K562 (cell line): ENCODE measurements at regions not wholly inside any gene's neighbourhood (a gene's known extent, or its start where the extent isn't known, plus 50 kb on each side); places are given as distances from the start of the nearest gene placed in this dataset.

Experiments
- ATAC-seq: fragments of 200-7000 bp; cut with Tn5 transposase; 3 replicates; pipeline ENCODE4 v1.9.1; 2020; ENCODE audit warnings: moderate library complexity
- BruUV-seq: library from RNA; stranded (reverse); fragments of 400-500 nt; replicated peaks from 2 replicates; lab custom pipeline; 2021; lab: Mats Ljungman, UMichigan
- CTCF ChIA-PET: fragments of 300-600 bp; formaldehyde crosslinking; extraction: SDS; loops from one replicate; lab custom pipeline; 2021; ENCODE audit warnings: low intra/inter-chr PET ratio; lab: Yijun Ruan, JAX
- POLR2A ChIA-PET: fragments of 300-600, 350-650 bp; sonication (Branson Sonifier 250); formaldehyde crosslinking; extraction: SDS; loops from one replicate; lab custom pipeline; 2021; ENCODE audit warnings: antibody characterized with exemption, inconsistent platforms; lab: Yijun Ruan, JAX
- DNase-seq, 4 experiments: peaks; one replicate each; pipeline versions ENCODE4 v3.0.0 to v3.0.0-alpha.2; 2011 to 2018; ENCODE audit warnings: low spot score in 3 of 4, mixed read lengths in 3 of 4; ENCODE audit errors: extremely low read depth in 1 of 4
- FAIRE-seq: peaks from 2 replicates; lab custom pipeline; 2011; peaks lifted over from hg19 to GRCh38; lab: Jason Lieb, UNC
- H2AFZ ChIP-seq: 2 replicates; pipeline ENCODE4 v1.6.0; 2011; ENCODE audit warnings: low read depth, low read length, control low read depth, inconsistent platforms
- H3K27ac ChIP-seq: fragments of 200-600 bp; 3 replicates; pipeline ENCODE4 v1.8.0; 2011; ENCODE audit warnings: low read depth, mild to moderate bottlenecking, control low read depth, inconsistent platforms, low read length, moderate library complexity, mixed read lengths; ENCODE audit errors: extremely low read depth
- H3K27me3 ChIP-seq, 2 experiments: fragments of 300-600 bp in 1 of 2; 2 replicates in 1 of 2; 3 replicates in 1 of 2; pipeline versions ENCODE4 v1.6.0 to v1.8.0; 2011; ENCODE audit warnings: inconsistent platforms in 2 of 2, low read length in 2 of 2, mild to moderate bottlenecking in 1 of 2, mixed read lengths in 1 of 2, moderate library complexity in 1 of 2; ENCODE audit not compliant: control insufficient read depth in 2 of 2, insufficient read depth in 2 of 2
- H3K36me3 ChIP-seq: fragments of 300-600 bp; 3 replicates; pipeline ENCODE4 v1.8.0; 2011; ENCODE audit warnings: mild to moderate bottlenecking, low read length, inconsistent platforms; ENCODE audit not compliant: control insufficient read depth, insufficient read depth
- H3K4me1 ChIP-seq, 2 experiments: fragments of 200-600 bp in 1 of 2; replicated peaks in 1 of 2; 2 replicates in 1 of 2; 3 replicates in 1 of 2; pipeline versions ENCODE4 v1.5.1 to v1.8.0; 2011; ENCODE audit warnings: inconsistent platforms in 2 of 2, low read length in 2 of 2, mild to moderate bottlenecking in 1 of 2, mixed read lengths in 1 of 2, moderate library complexity in 1 of 2; ENCODE audit not compliant: control insufficient read depth in 2 of 2, insufficient read depth in 2 of 2
- H3K4me2 ChIP-seq: 2 replicates; pipeline ENCODE4 v1.6.1; 2011; ENCODE audit warnings: low read length, control low read depth, inconsistent platforms, mixed read lengths; ENCODE audit not compliant: insufficient read depth
- H3K4me3 ChIP-seq: fragments of 200-600 bp; sonication (generic), shearing (Covaris generic); 2 replicates; pipeline ENCODE4 v1.5.1; 2016; ENCODE audit warnings: control low read depth, inconsistent platforms
- H3K79me2 ChIP-seq: fragments of 200-600 bp; 3 replicates; pipeline ENCODE4 v1.8.0; 2011; ENCODE audit warnings: low read length, inconsistent platforms; ENCODE audit not compliant: control insufficient read depth, insufficient read depth
- H3K9ac ChIP-seq, 2 experiments: 2 replicates each; pipeline versions ENCODE4 v1.6.0 to v1.6.1; 2011; ENCODE audit warnings: low read depth in 2 of 2, low read length in 2 of 2, control low read depth in 1 of 2, inconsistent platforms in 1 of 2, mild to moderate bottlenecking in 1 of 2, mixed read lengths in 1 of 2; ENCODE audit not compliant: insufficient read depth in 1 of 2
- H3K9me1 ChIP-seq: one replicate; pipeline ENCODE4 v1.6.0; 2011; ENCODE audit warnings: inconsistent platforms, mild to moderate bottlenecking, low read length, moderate library complexity; ENCODE audit not compliant: control insufficient read depth, insufficient read depth
- H3K9me3 ChIP-seq: replicated peaks from 2 replicates; pipeline ENCODE4 v1.5.1; 2011; ENCODE audit warnings: low read depth, low read length, inconsistent platforms; ENCODE audit not compliant: control insufficient read depth, insufficient read depth
- H4K20me1 ChIP-seq: replicated peaks from 2 replicates; pipeline ENCODE4 v1.6.1; 2011; ENCODE audit warnings: low read length, inconsistent platforms, mixed read lengths; ENCODE audit not compliant: control insufficient read depth, insufficient read depth
- CHCHD3 ChIP-seq: fragments of 250-450 bp; sonication (Bioruptor Pico); IDR thresholded peaks from 2 replicates; pipeline ENCODE4 v2.1.2; 2022; ENCODE audit warnings: mild to moderate bottlenecking
- NR2F6 ChIP-seq: fragments of 450-650 bp; formaldehyde crosslinking; IDR thresholded peaks from 2 replicates; pipeline ENCODE4 v1.4.0; 2020; ENCODE audit warnings: mild to moderate bottlenecking
- PCBP2 ChIP-seq: fragments of 200-400 bp; formaldehyde crosslinking; IDR thresholded peaks from 2 replicates; pipeline ENCODE4 v1.6.1; 2018; ENCODE audit warnings: low read length, low read depth, mild to moderate bottlenecking, moderate library complexity; ENCODE audit not compliant: poor library complexity, severe bottlenecking
- POLR2B ChIP-seq: fragments of 450-650 bp; IDR thresholded peaks from 2 replicates; pipeline ENCODE4 v1.6.1; 2018; ENCODE audit warnings: low read depth; ENCODE audit not compliant: partially characterized antibody
- PTRF ChIP-seq: fragments of 450-650 bp; IDR thresholded peaks from 2 replicates; pipeline ENCODE4 v1.6.1; 2016; ENCODE audit warnings: mild to moderate bottlenecking, missing genetic modification characterization, missing compliant biosample characterization
- RUNX1 ChIP-seq: sonication (generic); IDR thresholded peaks from 2 replicates; pipeline ENCODE4 v1.6.1; 2016; ENCODE audit warnings: antibody characterized with exemption, low read depth
- SAP30 ChIP-seq: fragments of 200-600 bp; sonication (generic); IDR thresholded peaks from 2 replicates; pipeline ENCODE4 v1.6.1; 2012; ENCODE audit warnings: borderline replicate concordance, low read depth, mild to moderate bottlenecking, moderate library complexity, low read length, control low read depth, inconsistent platforms; ENCODE audit not compliant: insufficient read depth, poor library complexity, severe bottlenecking
- SIRT6 ChIP-seq: IDR thresholded peaks from one replicate; pipeline ENCODE4 v1.6.1; 2012; ENCODE audit warnings: low read depth, mild to moderate bottlenecking, control low read depth, inconsistent platforms, low read length, moderate library complexity
- SNIP1 ChIP-seq: fragments of 450-650 bp; IDR thresholded peaks from 2 replicates; pipeline ENCODE4 v1.7.1; 2017; ENCODE audit warnings: low read depth, mild to moderate bottlenecking
- TRIM24 ChIP-seq, 2 experiments: fragments of 450-650 bp; IDR thresholded peaks; 2 replicates each; pipeline ENCODE4 v1.6.1; 2016
- WGBS: fragments of 100-300 bp; shearing (Covaris generic); methylation state at CpG from one replicate; pipeline ENCODE4 v1.1.6; 2016; ENCODE audit warnings: low coverage, mixed read lengths; ENCODE audit not compliant: insufficient coverage; ENCODE audit errors: missing lambda C conversion rate; 5-methylcytosine and 5-hydroxymethylcytosine counted together
- in situ Hi-C: fragments of 300-500 bp; cut with MboI; formaldehyde crosslinking; loops from 4 replicates; pipeline ENCODE4 v1.15.0; 2018; ENCODE audit warnings: inconsistent platforms, mixed read lengths
- intact Hi-C: fragments of 100-400 bp; cut with micrococcal nuclease; formaldehyde crosslinking; loops from 2 replicates; pipeline ENCODE4 v1.14.2; 2022
- TF ChIP-seq, protein P1 (sequence below), 3 experiments: fragments of 200-800 bp in 1 of 3; sonication (Bioruptor generic) in 1 of 3; sonication (generic) in 1 of 3; formaldehyde crosslinking in 1 of 3; IDR thresholded peaks; 2 replicates each; pipeline versions ENCODE4 v1.6.1 to v1.8.0; 2016 to 2022; ENCODE audit warnings: mild to moderate bottlenecking in 2 of 3, missing compliant biosample characterization in 2 of 3, missing genetic modification characterization in 2 of 3, missing genetic modification reagents in 1 of 3
- TF ChIP-seq, protein P2 (sequence below): sonication (generic); formaldehyde crosslinking; IDR thresholded peaks from 2 replicates; pipeline ENCODE4 v1.8.0; 2023; ENCODE audit warnings: missing genetic modification reagents, mild to moderate bottlenecking, borderline replicate concordance

DNA sequence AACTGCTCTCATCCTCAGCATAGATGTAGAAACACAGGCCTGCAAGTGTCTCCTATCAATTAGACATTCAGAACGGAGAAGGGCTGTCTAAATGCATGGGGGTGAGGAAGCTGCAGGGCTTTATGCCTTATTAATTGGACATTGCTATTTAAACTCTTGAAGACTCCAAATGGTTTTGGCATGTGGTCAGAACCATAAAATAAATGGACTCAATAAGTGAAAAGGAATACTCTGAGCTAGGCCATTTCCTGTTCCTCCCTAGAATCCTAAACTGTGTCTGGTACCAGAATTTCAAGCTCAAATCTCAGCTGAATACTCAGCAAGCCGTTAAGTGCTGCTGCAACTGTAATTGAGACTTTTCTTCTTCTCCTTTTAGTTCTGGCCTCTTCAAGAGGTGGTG, 80.4 kb upstream of the C1orf87 start:
- Histone ChIP-seq H3K27me3 (no peaks in the 10 kb centered on the region), H2AFZ (no peak overlapping the region), H3K36me3 (no peaks in the 10 kb centered on the region), H3K4me3 (no peak overlapping the region), H3K9me3 (no peaks in the 10 kb centered on the region), H3K9me1 (no peaks in the 10 kb centered on the region), H3K27ac (no peak overlapping the region), H3K79me2 (no peaks in the 10 kb centered on the region), H4K20me1 (no peaks in the 10 kb centered on the region), H3K4me2 (no peak overlapping the region), H3K9ac (no peak overlapping the region), H3K4me1 (no peaks in the 10 kb centered on the region)
- FAIRE-seq (no peak), ATAC-seq (no peak), DNase-seq (no peak)
- BruUV-seq: no TSS peak
- 0% methylated on average over 2 of the region's 2 CpGs for WGBS
- intact Hi-C loops (no loop called here), in situ Hi-C loops (no loop called here)
- ChIA-PET CTCF (no interaction called here), POLR2A (no interaction called here)
- TF ChIP-seq PTRF (tag) (no peak), TRIM24 (IDR thresholded peaks at IDR 0.05) (no peak), SIRT6 (no peak), RUNX1 (no peak), NR2F6 (no peak), PCBP2 (no peak), SNIP1 (no peak), SAP30 (no peak), POLR2B (no peak), CHCHD3 (no peak)
- TF ChIP-seq, protein P1, sequence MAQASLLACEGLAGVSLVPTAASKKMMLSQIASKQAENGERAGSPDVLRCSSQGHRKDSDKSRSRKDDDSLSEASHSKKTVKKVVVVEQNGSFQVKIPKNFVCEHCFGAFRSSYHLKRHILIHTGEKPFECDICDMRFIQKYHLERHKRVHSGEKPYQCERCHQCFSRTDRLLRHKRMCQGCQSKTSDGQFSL (CRISPR knock-in tag; IDR thresholded peaks at IDR 0.05): no peak
- TF ChIP-seq, protein P1 (tag; IDR thresholded peaks at IDR 0.05): no peak
- TF ChIP-seq, protein P2, sequence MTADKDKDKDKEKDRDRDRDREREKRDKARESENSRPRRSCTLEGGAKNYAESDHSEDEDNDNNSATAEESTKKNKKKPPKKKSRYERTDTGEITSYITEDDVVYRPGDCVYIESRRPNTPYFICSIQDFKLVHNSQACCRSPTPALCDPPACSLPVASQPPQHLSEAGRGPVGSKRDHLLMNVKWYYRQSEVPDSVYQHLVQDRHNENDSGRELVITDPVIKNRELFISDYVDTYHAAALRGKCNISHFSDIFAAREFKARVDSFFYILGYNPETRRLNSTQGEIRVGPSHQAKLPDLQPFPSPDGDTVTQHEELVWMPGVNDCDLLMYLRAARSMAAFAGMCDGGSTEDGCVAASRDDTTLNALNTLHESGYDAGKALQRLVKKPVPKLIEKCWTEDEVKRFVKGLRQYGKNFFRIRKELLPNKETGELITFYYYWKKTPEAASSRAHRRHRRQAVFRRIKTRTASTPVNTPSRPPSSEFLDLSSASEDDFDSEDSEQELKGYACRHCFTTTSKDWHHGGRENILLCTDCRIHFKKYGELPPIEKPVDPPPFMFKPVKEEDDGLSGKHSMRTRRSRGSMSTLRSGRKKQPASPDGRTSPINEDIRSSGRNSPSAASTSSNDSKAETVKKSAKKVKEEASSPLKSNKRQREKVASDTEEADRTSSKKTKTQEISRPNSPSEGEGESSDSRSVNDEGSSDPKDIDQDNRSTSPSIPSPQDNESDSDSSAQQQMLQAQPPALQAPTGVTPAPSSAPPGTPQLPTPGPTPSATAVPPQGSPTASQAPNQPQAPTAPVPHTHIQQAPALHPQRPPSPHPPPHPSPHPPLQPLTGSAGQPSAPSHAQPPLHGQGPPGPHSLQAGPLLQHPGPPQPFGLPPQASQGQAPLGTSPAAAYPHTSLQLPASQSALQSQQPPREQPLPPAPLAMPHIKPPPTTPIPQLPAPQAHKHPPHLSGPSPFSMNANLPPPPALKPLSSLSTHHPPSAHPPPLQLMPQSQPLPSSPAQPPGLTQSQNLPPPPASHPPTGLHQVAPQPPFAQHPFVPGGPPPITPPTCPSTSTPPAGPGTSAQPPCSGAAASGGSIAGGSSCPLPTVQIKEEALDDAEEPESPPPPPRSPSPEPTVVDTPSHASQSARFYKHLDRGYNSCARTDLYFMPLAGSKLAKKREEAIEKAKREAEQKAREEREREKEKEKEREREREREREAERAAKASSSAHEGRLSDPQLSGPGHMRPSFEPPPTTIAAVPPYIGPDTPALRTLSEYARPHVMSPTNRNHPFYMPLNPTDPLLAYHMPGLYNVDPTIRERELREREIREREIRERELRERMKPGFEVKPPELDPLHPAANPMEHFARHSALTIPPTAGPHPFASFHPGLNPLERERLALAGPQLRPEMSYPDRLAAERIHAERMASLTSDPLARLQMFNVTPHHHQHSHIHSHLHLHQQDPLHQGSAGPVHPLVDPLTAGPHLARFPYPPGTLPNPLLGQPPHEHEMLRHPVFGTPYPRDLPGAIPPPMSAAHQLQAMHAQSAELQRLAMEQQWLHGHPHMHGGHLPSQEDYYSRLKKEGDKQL (CRISPR knock-in tag): no peak
